Transverse colon (tissue), 4 donors: ENCODE measurements at regions not wholly inside any gene's neighbourhood (a gene's known extent, or its start where the extent isn't known, plus 50 kb on each side); places are given as distances from the start of the nearest gene placed in this dataset.

Experiments
- DNase-seq: peaks from one replicate; pipeline ENCODE4 v3.0.0-alpha.2; 2019
- H3K27ac ChIP-seq, 4 donors: fragments of 200-600 bp; sonication (generic); 2 replicates each; pipeline ENCODE4 v1.5.1; 2016 to 2018; ENCODE audit warnings: inconsistent platforms in 4 of 4
- H3K27me3 ChIP-seq: fragments of 200-600 bp; sonication (generic); 2 replicates; pipeline ENCODE4 v1.5.1; 2017; ENCODE audit warnings: inconsistent platforms
- H3K36me3 ChIP-seq, 4 donors: fragments of 200-600 bp; sonication (generic); 2 replicates each; pipeline ENCODE4 v1.5.1; 2017 to 2019; ENCODE audit warnings: inconsistent platforms in 4 of 4
- H3K4me1 ChIP-seq, 4 donors: fragments of 200-600 bp; sonication (generic); 2 replicates each; pipeline ENCODE4 v1.5.1; 2017 to 2020; ENCODE audit warnings: inconsistent platforms in 4 of 4
- H3K4me3 ChIP-seq, 4 donors: fragments of 200-600 bp; sonication (generic); 1 replicate in 1 of 4; 2 replicates in 3 of 4; pipeline versions ENCODE4 v1.5.1 to v1.6.1; 2017 to 2019; ENCODE audit warnings: inconsistent platforms in 4 of 4
- H3K9me3 ChIP-seq, 2 donors: fragments of 200-600 bp; sonication (generic); 2 replicates each; pipeline ENCODE4 v1.5.1; 2017 to 2019; ENCODE audit warnings: inconsistent platforms in 2 of 2
- EP300 ChIP-seq: sonication (generic); formaldehyde crosslinking; IDR thresholded peaks from one replicate; pipeline ENCODE4 v1.6.1; 2017; ENCODE audit warnings: antibody characterized with exemption, low read depth
- POLR2A ChIP-seq: fragments of 450-650 bp; IDR thresholded peaks from one replicate; pipeline ENCODE4 v1.6.1; 2016; ENCODE audit warnings: antibody characterized with exemption, mild to moderate bottlenecking, moderate library complexity
- POLR2AphosphoS5 ChIP-seq, 3 donors: sonication (generic); formaldehyde crosslinking; IDR thresholded peaks; one replicate each; pipeline ENCODE4 v1.6.1; 2016; ENCODE audit warnings: antibody characterized with exemption in 3 of 3
- WGBS, 2 donors: methylation state at CpG; one replicate each; pipeline ENCODE4 v1.1.5; 2018; ENCODE audit warnings: low coverage in 1 of 2; 5-methylcytosine and 5-hydroxymethylcytosine counted together
- in situ Hi-C, 4 donors: fragments of 200-750 bp; cut with MboI; loops; one replicate each; pipeline versions ENCODE4 v1.15.0 to v1.15.1; 2017; ENCODE audit warnings: low sequenced_read_pairs in 3 of 4, low pct_ligation_motif_present in 1 of 4, low pct_unique_long_range_greater_than_20kb in 1 of 4
- intact Hi-C: fragments of 100-400 bp; cut with DNase I; formaldehyde crosslinking; loops from one replicate; pipeline ENCODE4 v1.15.1; 2023; ENCODE audit warnings: low total_unique reads
- TF ChIP-seq, protein P1 (sequence below), 5 experiments: fragments of 200-600 bp in 3 of 5; fragments of 450-650 bp in 2 of 5; sonication (generic) in 3 of 5; IDR thresholded peaks; 1 replicate in 2 of 5; 2 replicates in 3 of 5; pipeline ENCODE4 v1.5.1; 2016 to 2017; ENCODE audit warnings: antibody characterized with exemption in 5 of 5, inconsistent platforms in 3 of 5, mild to moderate bottlenecking in 2 of 5, moderate library complexity in 1 of 5

DNA sequence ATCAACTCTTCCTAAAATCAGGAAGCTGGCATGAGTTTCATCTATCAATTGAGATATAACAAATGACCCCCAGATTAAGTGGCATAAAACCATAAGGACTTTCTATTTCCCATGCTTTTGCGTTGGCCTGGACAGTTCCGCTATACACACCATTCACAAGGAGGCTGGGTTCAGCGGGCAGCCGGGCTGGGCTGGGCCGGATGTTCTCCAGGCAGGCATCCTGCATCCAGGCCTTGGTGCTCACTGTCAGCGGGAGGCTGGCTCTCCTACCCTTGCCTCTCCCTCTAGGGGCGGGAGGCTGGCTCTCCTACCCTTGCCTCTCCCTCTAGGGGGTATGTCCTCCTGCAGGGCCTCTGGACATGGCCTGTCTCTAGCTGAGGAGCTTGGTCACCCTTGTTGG is 266.0 kb upstream of the ARRDC4 start:
- WGBS, 2 donors: 92% methylated on average over 7 of the region's 7 CpGs; no CpG with 5 or more reads in 1 of the 2 donors
- no peak overlapping the region for H3K27ac ChIP-seq
- H3K4me3 ChIP-seq: no peak overlapping the region
- in situ Hi-C loops: no loop called here
- H3K4me1 ChIP-seq: no peaks in the 10 kb centered on the region
- H3K36me3 ChIP-seq: no peaks in the 10 kb centered on the region
- no peak for TF ChIP-seq POLR2AphosphoS5 (IDR thresholded peaks at IDR 0.05)
- intact Hi-C loops: no loop called here
- H3K9me3 ChIP-seq: peaks cover under 1 to 2% of the 10 kb centered on the region in 2 donors
- DNase-seq: no peak
- no peaks in the 10 kb centered on the region for H3K27me3 ChIP-seq

DNA sequence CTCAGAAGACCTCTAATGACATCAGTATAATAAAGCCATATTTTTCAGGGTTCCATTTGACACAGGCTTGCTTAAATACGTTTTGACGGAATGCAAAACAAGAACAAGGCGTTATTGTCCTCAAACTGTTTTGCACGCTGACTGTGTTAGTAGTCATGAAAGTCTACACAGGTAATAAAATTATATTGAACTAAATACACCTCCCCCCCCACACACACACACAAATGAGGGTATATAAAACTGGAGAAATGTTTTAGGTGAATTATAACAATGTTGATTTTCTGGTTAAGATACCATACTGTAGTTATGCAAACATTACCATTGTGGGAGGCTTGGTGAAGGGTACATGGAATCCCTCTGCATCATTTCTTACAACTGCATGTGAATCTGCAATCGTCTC is 257.1 kb upstream of the ARRDC4 start:
- peaks cover 0 to 52% (median 19%) of the 10 kb centered on the region in 4 donors for H3K4me1 ChIP-seq
- peak overlapping the region; percentile 62 to 76 (median 64) for H3K27ac ChIP-seq
- WGBS, 2 donors: 31 to 60% methylated on average over 5 of the region's 5 CpGs
- in situ Hi-C loops: no loop called here
- intact Hi-C loops: no loop called here
- no peaks in the 10 kb centered on the region for H3K36me3 ChIP-seq
- H3K4me3 ChIP-seq: no peak overlapping the region
- no peaks in the 10 kb centered on the region for H3K27me3 ChIP-seq
- TF ChIP-seq, protein P1, sequence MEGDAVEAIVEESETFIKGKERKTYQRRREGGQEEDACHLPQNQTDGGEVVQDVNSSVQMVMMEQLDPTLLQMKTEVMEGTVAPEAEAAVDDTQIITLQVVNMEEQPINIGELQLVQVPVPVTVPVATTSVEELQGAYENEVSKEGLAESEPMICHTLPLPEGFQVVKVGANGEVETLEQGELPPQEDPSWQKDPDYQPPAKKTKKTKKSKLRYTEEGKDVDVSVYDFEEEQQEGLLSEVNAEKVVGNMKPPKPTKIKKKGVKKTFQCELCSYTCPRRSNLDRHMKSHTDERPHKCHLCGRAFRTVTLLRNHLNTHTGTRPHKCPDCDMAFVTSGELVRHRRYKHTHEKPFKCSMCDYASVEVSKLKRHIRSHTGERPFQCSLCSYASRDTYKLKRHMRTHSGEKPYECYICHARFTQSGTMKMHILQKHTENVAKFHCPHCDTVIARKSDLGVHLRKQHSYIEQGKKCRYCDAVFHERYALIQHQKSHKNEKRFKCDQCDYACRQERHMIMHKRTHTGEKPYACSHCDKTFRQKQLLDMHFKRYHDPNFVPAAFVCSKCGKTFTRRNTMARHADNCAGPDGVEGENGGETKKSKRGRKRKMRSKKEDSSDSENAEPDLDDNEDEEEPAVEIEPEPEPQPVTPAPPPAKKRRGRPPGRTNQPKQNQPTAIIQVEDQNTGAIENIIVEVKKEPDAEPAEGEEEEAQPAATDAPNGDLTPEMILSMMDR (IDR thresholded peaks at IDR 0.05): no peak
- TF ChIP-seq EP300 (no peak), POLR2AphosphoS5 (IDR thresholded peaks at IDR 0.05) (no peak), POLR2A (no peak)
- DNase-seq: peak; percentile 22
- peaks cover 6 to 8% of the 10 kb centered on the region in 2 donors for H3K9me3 ChIP-seq

DNA sequence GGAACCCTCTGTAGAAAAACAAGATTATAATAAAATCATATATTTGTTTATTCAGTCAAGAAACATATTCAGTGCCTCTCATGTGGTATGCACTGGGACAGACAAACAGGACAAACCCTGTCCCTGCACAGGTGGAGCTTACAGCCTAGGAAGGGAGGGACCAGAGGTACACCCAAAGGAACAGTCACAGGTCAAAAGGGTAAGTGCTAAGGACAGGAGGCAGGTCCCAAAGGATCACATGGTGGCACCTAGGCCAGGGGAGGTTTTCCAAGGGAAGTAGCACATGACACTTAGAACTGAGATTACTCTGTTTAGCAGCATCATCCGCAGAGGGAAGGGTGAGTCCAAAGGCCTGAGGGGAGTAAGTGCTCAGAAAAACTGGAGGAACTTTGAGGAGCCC is 254.4 kb upstream of the ARRDC4 start:
- in situ Hi-C loops (no loop called here), intact Hi-C loops (no loop called here)
- Histone ChIP-seq H3K4me3 (no peak overlapping the region), H3K27me3 (no peaks in the 10 kb centered on the region), H3K36me3 (no peaks in the 10 kb centered on the region), H3K27ac (peak overlapping the region; percentile 62 to 76 (median 64)), H3K9me3 (no peaks in the 10 kb centered on the region), H3K4me1 (peaks cover 0 to 61% (median 21%) of the 10 kb centered on the region in 4 donors)
- TF ChIP-seq POLR2AphosphoS5 (IDR thresholded peaks at IDR 0.05): peak in 2 of 3 donors; percentile 60 to 73
- no peak for TF ChIP-seq POLR2A
- WGBS, 2 donors: 75 to 86% methylated on average over 1 of the region's 1 CpG
- peak; percentile 71 for DNase-seq

DNA sequence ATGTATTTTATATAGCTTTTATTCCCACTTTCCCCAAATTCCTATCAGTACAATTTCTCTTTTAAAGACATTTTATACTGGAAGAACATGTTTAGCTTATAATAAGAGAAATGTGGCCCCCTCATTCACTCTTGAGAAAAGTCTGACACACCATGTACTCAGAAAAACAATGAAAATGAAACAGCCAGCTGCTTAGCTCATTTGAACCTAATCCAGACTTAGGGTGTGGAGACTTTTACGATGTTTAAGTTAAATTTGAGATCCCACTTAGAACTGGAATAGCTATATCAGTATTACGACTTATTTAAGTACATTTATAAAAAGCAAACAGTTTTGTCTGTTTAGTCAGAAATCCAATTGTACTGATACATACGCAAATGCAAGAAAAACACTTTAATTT is 252.3 kb upstream of the ARRDC4 start:
- H3K4me1 ChIP-seq: peaks cover 0 to 61% (median 22%) of the 10 kb centered on the region in 4 donors
- H3K27me3 ChIP-seq: no peaks in the 10 kb centered on the region
- no peaks in the 10 kb centered on the region for H3K9me3 ChIP-seq
- TF ChIP-seq POLR2A (no peak), EP300 (no peak), POLR2AphosphoS5 (IDR thresholded peaks at IDR 0.05) (no peak)
- TF ChIP-seq, protein P1 (IDR thresholded peaks at IDR 0.05): no peak
- DNase-seq: no peak
- intact Hi-C loops: no loop called here
- peak overlapping the region; percentile 13 to 52 (median 32) for H3K27ac ChIP-seq
- in situ Hi-C loops: no loop called here
- no peaks in the 10 kb centered on the region for H3K36me3 ChIP-seq
- H3K4me3 ChIP-seq: no peak overlapping the region
- WGBS, 2 donors: 34 to 38% methylated on average over 3 of the region's 3 CpGs

DNA sequence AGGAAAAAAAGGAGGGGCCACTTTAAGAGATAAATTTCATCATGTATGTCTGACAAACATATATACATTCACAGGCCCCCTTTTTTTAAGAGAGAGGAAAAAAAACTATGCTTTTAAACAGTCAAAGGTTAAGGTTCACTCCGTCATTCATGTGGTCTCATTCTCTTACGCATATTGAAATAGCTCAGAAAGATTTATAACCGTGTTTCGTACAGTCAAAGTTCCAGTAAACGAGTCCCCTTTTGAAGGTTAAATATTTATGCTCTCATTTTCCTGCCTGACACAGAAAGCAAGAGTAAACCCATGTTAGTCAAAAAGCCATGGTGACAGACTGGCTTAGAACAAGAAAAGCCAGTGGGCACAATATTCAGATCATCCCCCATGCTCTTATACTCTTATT is 248.0 kb upstream of the ARRDC4 start:
- Histone ChIP-seq H3K4me3 (no peak overlapping the region), H3K27ac (no peak overlapping the region), H3K9me3 (no peaks in the 10 kb centered on the region), H3K36me3 (no peaks in the 10 kb centered on the region), H3K4me1 (peaks cover 0 to 24% (median 7%) of the 10 kb centered on the region in 4 donors), H3K27me3 (no peaks in the 10 kb centered on the region)
- DNase-seq: no peak
- 15 to 31% methylated on average over 5 of the region's 5 CpGs for WGBS, 2 donors
- in situ Hi-C loops: no loop called here
- TF ChIP-seq POLR2AphosphoS5 (IDR thresholded peaks at IDR 0.05) (no peak), POLR2A (no peak), EP300 (no peak)
- TF ChIP-seq, protein P1 (IDR thresholded peaks at IDR 0.05): no peak
- intact Hi-C loops: no loop called here
